GM12873 (cell line): ENCODE measurements at regions not wholly inside any gene's neighbourhood (a gene's known extent, or its start where the extent isn't known, plus 50 kb on each side); places are given as distances from the start of the nearest gene placed in this dataset.

Experiments
- CTCF ChIP-seq: IDR thresholded peaks from 2 replicates; pipeline ENCODE4 v1.5.1; 2012; ENCODE audit warnings: low read depth, mild to moderate bottlenecking, moderate library complexity, low read length, control low read depth; ENCODE audit not compliant: insufficient read depth; ENCODE audit errors: missing control alignments

- no peak for TF ChIP-seq CTCF
Measured at GRCh38 chr14:71399057-71399487, 491.8 kb downstream of the PCNX1 start.

- no peak for TF ChIP-seq CTCF
Measured at GRCh38 chr14:71400871-71401321, 493.6 kb downstream of the PCNX1 start.

GRCh38 chr14:71403656-71404055 is 496.4 kb downstream of the PCNX1 start:
- TF ChIP-seq CTCF = peak; percentile 45

GRCh38 chr14:71405676-71406075 is 498.4 kb downstream of the PCNX1 start:
- no peak for TF ChIP-seq CTCF

GRCh38 chr14:71408362-71409030 is 501.2 kb downstream of the PCNX1 start:
- TF ChIP-seq CTCF = no peak

GRCh38 chr14:71410578-71411284 is 503.5 kb downstream of the PCNX1 start:
- TF ChIP-seq CTCF = no peak

- no peak for TF ChIP-seq CTCF
Measured at GRCh38 chr14:71411285-71411595, 504.0 kb downstream of the PCNX1 start.
